HG03565 (cell line): ENCODE measurements at regions not wholly inside any gene's neighbourhood (a gene's known extent, or its start where the extent isn't known, plus 50 kb on each side); places are given as distances from the start of the nearest gene placed in this dataset.
A peak's percentile ranks its signal among the peaks of the same experiment; 100 is the strongest.

ENCODE experiments used
- ATAC-seq: cut with Tn5 transposase; IDR thresholded peaks from one replicate; pipeline ENCODE4 v1.9.1; 2021; ENCODE audit warnings: mild to moderate bottlenecking, moderate library complexity; ENCODE audit not compliant: unreplicated experiment

DNA sequence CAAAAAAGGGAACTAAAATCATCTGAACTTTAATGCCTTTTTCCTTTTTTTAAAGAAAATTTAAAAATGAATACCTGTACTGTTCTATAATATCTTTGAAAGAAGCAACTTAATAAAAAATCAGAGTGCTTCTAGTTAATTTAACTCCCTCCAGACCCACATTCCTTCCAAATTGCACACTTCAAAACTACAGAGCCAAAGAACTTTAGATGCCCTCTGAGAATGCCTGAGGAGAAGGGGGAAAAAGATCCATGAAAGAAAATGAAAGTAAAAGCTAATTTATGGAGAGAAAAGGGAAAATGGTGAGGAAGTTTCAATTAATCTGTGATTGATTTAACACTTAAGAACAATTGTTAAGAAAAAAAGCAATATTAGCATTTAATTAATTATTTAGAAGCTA, 1141.6 kb downstream of the IGSF11 start:
- no peak for ATAC-seq

DNA sequence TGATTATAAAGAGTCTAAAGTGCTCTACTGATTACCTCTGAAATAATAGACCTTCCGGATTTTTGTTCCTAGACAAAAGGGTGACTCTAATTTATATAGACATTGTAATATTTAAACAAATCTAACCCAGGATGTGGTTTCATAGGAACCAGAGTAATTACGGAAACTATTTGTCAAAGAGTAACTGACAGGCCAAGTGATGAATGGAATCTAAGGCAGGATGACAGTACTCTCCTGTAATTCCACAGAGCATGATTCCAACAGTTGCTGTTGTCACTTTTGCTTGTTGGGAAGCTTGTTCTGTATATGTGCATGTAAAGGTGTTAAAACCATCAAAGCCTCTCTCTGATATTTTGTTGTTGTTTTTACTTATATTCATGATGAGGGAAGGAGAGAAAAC, 1141.0 kb downstream of the IGSF11 start:
- ATAC-seq = no peak

DNA sequence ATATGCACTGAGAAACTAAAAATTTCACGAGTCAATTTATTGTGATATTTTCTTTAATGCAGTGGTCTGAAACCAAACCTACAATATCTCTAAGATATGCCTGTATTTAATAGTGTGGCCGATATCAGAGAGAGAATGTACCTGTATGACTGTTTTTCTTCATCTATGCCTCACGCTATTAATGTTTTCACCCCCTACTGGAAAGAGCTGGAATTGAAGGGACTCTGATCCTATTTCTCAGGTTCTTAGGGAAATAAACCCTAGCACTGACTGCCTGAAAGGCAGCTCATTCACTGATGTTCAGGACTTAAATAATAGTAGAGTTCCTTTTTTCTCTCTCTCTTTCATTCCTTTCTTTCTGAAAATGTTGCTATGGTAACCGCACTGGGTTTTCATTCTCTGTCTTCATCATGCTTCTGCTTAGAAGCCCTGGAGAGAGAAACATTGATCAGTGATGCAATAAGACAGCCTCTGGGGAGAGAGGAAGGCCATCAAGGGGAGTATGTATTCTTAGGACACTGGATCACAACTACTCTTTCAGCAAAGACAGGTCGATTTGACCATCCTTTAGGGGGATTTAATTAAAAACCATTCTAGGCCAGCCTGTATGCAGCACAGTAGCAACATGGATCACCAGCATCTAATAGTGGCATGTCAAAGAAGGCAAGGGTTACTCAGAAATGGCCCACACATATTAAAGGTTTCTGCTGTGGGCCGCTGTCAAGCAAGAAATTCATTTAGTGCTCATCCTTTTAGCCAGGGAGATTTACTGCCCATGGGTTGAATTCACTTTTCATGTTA, 1135.7 kb downstream of the IGSF11 start:
- ATAC-seq = peak; percentile 77

DNA sequence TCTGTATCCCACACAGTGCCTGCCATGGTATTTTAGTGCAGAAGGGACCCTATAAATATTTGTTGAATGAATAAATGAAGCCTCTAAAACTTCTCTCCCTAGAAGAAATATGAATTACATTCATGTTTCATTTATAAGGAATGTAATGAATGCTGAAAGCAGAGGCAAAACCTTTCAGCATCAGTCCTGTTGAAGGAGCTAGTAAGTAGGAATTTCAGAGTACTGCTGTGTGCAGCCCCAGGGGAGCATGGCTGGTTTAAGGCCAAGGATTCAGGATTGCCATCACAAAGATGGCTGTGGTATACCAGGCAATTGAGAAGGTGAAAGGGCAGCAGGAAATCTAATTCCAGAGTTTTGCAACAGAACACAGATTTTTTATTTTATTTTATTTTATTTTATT, 1131.4 kb downstream of the IGSF11 start:
- ATAC-seq = no peak

DNA sequence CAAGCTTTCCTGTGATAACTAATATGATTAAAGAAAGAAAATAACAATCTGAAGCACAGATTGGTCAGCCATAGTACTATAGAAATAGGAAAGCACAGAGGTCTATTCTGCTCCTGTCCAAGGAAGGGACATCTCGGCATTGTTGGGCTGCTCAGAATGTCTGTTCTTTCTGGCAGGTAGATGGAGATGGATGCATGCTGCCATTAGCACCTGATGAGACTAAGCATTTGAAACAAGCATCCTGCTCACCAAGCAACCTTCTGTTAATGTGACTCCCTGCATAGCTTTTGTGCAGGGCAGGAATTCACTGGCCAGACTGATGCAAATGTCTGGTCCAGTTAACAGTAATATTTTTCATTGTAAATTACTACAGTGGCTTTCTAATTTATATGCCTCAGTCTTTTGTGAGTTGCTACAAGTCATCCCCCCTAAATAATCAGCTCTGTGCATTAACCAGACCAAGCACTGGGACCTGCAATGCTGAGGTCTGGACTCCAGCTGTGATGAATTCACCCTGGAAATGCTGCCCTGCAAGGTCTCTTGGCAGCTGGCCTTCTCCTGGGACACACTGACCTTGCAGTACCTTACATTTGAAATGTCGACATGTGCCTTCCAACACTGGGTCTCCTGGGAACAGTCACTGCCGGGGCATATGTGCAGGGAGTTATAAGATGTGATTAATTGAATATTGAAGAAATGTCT, 1123.7 kb downstream of the IGSF11 start:
- no peak for ATAC-seq

DNA sequence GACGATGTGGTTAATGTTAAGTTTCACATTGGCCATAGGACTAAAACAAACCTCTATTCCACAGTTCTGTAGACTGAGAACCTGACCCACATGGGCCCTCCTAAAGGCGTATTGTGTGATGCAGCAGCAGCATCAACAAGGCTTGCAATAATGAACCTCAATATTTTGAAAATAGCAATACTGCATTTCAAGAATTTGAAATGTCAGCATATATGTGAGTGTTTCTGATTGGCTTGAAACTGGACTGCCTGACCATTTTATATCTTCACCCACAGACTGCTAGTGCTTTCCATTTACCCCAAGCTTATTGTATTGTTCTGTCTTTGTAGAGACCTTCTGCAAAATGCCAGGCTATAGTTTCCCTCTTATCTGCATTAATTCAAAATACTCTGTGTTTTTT, 1122.3 kb downstream of the IGSF11 start:
- ATAC-seq = no peak

DNA sequence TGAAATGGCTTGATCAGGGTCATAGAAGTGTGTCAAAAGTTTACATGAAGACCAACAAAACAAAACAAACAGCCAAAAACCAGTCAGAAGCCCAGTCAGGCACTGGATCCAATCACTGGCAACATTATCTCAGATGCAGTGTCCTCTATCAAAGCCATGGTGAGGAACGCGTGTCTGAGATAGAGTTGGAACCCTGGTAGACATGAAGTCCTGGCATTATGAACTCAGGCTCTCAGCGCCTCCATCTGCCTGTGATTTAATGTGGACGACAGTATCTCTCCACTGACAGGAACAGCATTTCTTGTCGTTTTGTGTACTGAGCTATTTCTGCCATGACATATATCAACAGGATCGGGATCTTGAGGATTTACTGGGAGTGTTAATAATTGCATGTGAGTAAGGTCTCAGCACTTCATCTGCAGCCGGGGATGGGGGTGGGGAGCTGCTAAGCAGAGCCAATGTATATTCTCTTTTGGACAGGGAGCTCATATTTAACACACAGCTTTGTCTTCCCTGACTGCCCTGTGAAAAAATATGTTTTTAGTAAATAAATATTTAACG, 1120.0 kb downstream of the IGSF11 start:
- no peak for ATAC-seq

DNA sequence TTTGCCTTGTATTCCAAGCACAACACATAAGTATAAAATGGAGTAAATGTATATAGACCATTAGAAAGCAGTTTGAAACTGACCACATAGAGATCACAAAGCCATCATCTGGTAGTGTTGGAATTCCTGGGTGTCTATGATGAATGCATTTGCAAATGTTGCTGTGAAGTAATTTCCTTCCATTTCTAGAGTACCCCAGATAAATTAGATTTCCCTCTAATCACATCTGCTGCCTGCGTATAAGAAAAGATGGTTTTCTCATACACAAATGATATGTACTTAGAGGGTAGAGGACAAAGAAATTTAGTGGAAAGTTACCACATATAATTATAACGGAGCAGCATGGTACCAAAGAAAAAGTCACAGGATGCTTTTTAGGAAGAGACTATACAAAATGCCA, 1117.8 kb downstream of the IGSF11 start:
- no peak for ATAC-seq

DNA sequence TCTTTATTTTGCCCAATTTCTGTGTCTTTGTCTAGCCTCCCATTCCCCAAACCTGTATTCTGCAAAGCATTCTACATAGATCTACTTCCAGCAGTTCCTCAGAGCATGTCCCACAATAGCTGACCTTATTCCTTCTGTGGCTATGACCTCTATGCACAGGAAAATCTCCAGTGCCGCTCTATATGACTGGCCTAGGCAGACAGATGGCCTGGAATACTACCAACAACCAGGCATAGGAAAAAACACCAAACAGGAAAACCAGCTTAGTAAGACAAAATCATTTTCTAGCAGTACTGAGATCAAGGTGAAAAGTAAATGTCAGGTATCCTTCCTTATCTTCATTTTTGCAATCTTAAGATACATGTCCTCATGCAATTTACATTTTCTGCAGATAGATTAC, 1115.0 kb downstream of the IGSF11 start:
- no peak for ATAC-seq

DNA sequence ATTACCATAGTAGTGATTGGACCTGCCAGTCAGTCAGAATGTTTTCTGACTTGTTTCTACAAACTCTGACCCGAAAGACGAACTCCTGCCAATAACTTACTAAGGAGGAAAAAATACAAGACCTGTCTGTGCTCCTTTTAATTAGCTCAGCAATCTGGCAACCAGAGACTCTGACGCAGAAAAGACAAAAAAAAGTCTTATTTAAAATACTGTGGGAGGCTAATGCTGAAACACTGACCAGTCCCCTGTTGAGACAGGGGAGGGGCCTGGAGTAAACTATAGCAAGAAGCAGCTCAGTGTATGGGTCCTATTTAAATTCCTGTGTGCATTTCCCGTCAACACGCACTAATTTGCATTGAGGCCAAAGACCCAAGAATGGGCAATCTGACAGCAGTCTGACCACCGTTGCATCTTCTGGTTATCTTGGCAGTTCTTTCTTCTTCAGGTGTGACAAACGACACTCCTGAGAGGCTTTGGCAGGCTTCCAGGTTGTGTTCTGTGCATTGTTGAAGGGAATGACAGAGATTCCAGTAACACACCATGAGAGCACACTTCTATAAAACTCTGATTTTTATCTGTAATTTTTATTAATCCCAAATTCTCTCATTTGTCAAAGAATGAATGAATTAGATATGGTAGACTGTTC, 1114.3 kb downstream of the IGSF11 start:
- no peak for ATAC-seq

DNA sequence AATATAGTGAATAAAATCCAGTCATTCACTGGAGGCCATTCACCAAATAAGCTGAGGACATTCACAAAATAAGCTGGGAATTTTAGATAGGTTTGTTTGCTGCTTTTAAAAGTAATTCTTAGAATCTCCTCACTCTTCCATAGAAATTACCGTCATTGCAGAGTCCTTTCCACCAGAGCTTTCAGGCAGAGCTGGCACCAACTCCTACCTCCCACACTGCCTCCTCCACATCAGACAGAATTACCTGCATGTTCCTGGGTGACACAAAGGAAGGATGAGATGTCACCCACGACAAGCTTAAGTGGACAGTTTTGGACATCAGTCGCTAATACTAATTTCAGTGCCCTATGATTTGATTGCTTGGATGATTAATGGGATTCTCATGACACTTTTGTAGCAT, 1113.2 kb downstream of the IGSF11 start:
- ATAC-seq = no peak

DNA sequence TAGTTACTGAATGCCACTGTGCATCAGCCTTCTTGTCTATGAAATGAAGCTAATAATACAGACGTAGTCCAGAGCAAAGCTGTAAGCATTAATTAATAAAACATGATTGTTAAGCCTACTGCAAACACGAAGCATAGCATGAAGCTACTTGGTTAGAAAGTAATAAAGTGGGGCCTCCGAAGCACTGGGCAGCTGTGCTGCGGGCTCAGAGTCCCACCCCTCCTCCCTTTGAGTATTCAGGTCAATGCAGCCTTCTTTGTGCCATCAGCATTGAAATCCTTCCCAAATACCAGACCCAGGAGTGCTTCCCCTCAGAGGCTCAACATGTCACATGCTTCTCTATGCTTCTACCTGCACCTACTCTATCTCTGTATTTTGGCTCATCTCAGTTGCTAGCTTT, 1112.6 kb downstream of the IGSF11 start:
- no peak for ATAC-seq

DNA sequence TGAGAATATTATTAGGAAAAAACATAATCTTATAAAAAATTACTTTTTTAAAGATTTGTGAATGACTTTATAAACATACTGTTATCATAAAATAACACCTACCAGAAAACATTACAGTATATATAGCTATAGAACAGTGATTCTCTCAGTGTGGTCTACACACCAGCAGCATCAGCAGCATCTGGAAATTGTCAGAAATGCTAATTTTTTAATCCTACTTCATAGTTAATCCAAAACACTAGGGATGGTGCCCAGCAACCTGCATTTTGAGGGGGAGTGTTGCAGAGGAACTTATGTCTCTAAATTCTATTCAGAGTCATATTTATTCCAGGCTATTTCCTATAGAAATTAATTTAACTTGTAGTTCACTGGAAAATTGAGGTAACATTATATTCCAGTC, 1107.8 kb downstream of the IGSF11 start:
- no peak for ATAC-seq

DNA sequence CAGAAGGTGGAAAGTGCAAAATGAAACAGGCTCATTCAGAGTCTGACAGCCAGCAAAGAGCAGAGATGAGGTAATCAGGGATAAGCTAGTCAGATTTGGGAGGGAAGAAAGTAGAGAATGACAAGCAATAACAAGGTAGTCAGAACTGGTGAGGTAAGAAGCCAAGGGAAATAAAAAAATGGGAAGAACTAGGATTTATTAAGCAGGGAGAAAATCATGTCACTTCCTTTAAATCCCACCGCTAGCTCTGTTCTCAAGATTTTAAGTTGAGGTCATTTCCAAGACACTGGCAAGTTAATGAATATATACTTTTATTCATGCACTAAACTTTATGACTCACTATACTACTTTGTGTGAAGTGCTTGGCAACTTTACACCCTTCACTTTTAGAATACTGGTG, 1106.8 kb downstream of the IGSF11 start:
- ATAC-seq = no peak

DNA sequence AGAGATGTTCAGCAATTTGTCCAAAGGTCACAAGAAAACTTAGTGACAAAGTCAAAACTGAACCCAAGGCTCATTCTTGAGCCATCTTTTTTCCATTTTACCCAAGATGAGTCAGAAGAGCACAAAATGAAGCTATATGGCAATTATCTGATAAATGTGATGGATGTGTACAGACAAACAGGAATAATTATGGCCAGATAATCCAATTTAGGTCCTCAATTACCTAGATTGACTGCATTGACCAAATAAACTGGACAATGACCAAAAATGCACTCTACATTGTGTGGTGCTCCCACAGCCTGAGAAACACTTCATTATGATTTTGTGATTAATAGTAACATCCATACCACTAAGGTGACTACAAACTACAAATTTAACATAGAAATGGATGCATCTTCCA, 1105.8 kb downstream of the IGSF11 start:
- ATAC-seq = no peak

DNA sequence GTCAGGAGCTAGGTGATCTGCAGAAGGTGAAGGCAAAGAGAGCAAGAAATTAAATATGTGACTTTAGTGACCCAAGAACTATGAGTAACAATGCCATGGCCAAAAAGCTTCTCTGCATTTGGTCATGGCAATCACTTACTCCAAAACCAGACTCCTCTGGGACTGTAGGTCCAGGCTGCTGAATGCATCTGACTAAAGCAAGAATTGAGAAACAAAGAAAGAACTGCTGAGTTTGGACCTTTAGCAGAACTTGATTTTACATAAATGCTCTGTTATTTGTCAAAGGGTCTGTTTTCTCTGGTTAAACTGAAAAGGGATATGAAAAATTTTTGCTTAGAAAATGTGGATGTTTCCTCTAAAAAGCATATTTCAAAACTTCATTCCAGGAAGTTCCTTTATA, 1102.2 kb downstream of the IGSF11 start:
- ATAC-seq = no peak

DNA sequence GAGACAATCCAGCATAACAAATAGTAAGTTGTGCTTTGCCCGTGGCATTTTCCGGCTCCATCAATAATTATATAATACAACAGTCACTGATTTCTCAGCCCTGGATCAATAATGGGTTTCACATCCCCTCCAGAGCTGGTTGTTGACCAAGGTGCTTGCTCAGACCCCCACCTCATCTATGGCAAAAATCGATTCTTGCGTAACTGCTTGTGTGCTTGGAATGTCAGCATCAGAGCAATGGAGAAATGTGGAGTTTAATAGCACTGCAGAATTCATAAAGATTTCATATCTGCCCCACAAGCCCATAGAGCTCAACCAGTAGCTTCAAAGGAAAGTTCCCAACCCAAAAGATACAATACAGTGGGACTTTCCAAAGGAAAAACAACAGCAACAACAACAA, 1098.5 kb downstream of the IGSF11 start:
- ATAC-seq = no peak

DNA sequence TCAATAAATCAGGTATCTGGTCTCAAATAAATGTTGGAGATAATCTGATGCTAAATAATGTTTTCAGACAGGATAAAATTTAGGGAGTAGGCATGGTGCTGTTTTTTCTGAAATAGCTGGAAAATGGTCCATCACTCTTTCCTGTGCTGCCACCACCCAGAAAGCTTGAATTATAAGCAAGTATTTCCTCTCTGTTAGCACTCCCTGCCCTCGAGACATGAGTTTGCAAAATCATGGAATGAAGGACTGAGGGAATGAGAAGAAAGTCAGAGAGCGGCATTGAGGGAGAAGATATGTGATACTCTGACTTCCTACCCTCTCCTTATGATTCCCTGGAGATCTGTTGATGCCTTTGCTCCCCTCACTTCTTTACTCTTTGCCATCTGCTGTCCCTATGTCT, 1095.7 kb downstream of the IGSF11 start:
- ATAC-seq = no peak

DNA sequence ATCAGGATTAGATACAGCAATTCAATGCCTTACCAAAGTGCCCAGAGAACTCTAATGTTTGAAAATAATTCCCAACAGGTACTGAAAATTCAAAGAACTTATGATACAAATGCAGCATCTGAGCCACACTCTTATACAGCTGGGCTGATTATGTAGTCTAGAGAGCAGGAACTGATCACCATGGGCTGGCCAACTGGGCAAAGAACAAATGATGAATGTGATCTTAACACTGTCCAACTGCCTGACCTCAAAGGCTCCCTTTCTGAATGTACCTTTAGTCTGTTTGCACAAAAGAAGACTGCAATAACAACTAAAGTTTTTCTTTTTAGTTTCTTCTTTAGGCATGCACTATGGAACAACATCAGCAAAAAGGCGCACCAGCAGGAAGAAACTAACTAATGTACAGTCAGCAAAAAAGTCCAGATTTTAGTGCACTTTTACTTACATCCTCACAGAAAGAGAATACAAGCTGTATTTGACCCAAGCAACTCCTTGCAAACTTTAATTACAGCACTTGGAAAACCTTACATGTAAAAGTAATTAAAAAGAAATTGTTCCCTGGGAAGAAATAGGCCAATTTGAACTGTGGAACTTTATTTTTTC, 1095.1 kb downstream of the IGSF11 start:
- no peak for ATAC-seq

DNA sequence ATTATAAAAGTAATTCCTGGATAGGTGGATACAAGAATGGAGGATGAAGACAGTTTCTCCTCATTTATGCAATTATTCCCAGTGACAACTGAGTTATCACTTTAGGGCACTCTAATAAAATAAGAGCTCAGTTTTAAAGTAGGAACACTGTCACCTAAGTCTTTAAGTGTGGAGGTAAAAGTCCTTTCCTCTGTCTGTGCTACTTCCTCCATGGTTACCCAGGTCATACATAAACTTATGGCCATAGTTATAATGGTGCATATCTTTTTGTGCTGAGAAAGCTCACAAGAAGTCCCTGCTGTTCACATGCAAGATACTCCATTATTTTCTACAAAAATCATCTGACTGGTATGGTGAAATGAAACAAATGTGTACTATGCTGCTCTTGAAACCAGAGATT, 1093.6 kb downstream of the IGSF11 start:
- no peak for ATAC-seq

DNA sequence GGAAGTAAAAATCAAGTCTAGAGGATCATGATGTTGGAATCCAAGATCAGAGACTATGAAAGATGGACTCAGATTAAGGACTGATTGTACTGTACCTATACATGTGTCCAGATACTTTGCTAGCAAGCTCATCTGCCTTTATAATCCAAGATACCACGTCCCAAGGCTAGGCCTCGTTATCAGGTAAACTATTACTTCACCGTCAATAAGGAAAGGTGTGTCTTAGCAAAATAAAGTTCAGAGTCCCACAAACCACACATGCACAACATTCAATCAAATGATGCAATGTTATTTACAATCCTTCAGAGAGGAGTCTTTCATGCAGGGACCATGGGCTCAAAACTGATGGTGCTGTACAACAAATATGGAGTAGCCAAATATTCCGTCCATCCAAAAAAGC, 1092.9 kb downstream of the IGSF11 start:
- ATAC-seq = no peak
